ENCODE measurements at regions not wholly inside any gene's neighbourhood (a gene's known extent, or its start where the extent isn't known, plus 50 kb on each side); places are given as distances from the start of the nearest gene placed in this dataset.

GRCh38 chr12:105876396-105876927 is 262.3 kb downstream of the NUAK1 start:
- no peaks in the 10 kb centered on the region for H3K9me3 ChIP-seq (ENCODE audit: low read length)
- intact Hi-C loops (cut with micrococcal nuclease; ENCODE audit: unreplicated experiment) (no loop called here), in situ Hi-C loops (cut with HindIII; ENCODE audit: extremely low pct_ligation_motif_present, low pct_unique_long_range_greater_than_20kb) (no loop called here)
- no TSS peak for BruUV-seq (replicated peaks)
- no peak for ATAC-seq
- POLR2A ChIA-PET, result no interaction called here
- no peaks in the 10 kb centered on the region for H3K79me2 ChIP-seq (ENCODE audit: insufficient read depth, low read length)
- no peak overlapping the region for H3K27ac ChIP-seq (ENCODE audit: extremely low read length, insufficient read depth, low read length)
- no peak overlapping the region for H3K4me2 ChIP-seq (ENCODE audit: low read depth, low read length)
- no peak overlapping the region for H2AFZ ChIP-seq (ENCODE audit: low read length)
- 6% methylated on average over 2 of the region's 2 CpGs for WGBS (ENCODE audit: low lambda C conversion rate)
- no peak for DNase-seq (ENCODE audit: low spot score)
- H4K20me1 ChIP-seq (ENCODE audit: insufficient read depth, low read length), result no peaks in the 10 kb centered on the region
- no peak for FAIRE-seq
- CTCF ChIA-PET (ENCODE audit: low intra/inter-chr PET ratio, low total read pairs), result no interaction called here
- H3K27me3 ChIP-seq (ENCODE audit: control insufficient read depth in 1 of 2, insufficient read depth in 2 of 2, low read length in 2 of 2), result no peaks in the 10 kb centered on the region
- H3K4me3 ChIP-seq (replicated peaks in 1 of 3; ENCODE audit: insufficient read depth in 1 of 3, low read depth in 2 of 3, low read length in 3 of 3), result no peak overlapping the region
- H3K36me3 ChIP-seq (replicated peaks in 1 of 2; ENCODE audit: control insufficient read depth in 1 of 2, insufficient read depth in 2 of 2, low read length in 2 of 2), result no peaks in the 10 kb centered on the region
- no peaks in the 10 kb centered on the region for H3K4me1 ChIP-seq (ENCODE audit: insufficient read depth, low read length)
- H3K9ac ChIP-seq (ENCODE audit: insufficient read depth, low read depth, low read length), result no peak overlapping the region
- TF ChIP-seq MAFK (conservative IDR thresholded peaks at IDR 0.05 in 1 of 2, IDR thresholded peaks at IDR 0.05 in 1 of 2; ENCODE audit: low read length in 2 of 2) (no peak), CENPX (CRISPR knock-in tag; IDR thresholded peaks at IDR 0.05) (no peak), MIXL1 (CRISPR knock-in tag; IDR thresholded peaks at IDR 0.05) (no peak), MED13 (CRISPR knock-in tag; IDR thresholded peaks at IDR 0.05) (no peak)

- Histone ChIP-seq H3K9ac (ENCODE audit: insufficient read depth, low read depth, low read length) (no peak overlapping the region), H4K20me1 (ENCODE audit: insufficient read depth, low read length) (no peaks in the 10 kb centered on the region), H3K36me3 (replicated peaks in 1 of 2; ENCODE audit: control insufficient read depth in 1 of 2, insufficient read depth in 2 of 2, low read length in 2 of 2) (no peaks in the 10 kb centered on the region), H3K4me2 (ENCODE audit: low read depth, low read length) (no peak overlapping the region), H3K9me3 (ENCODE audit: low read length) (no peaks in the 10 kb centered on the region), H2AFZ (ENCODE audit: low read length) (no peak overlapping the region), H3K4me3 (replicated peaks in 1 of 3; ENCODE audit: insufficient read depth in 1 of 3, low read depth in 2 of 3, low read length in 3 of 3) (no peak overlapping the region), H3K27ac (ENCODE audit: extremely low read length, insufficient read depth, low read length) (no peak overlapping the region), H3K79me2 (ENCODE audit: insufficient read depth, low read length) (no peaks in the 10 kb centered on the region), H3K4me1 (ENCODE audit: insufficient read depth, low read length) (no peaks in the 10 kb centered on the region), H3K27me3 (ENCODE audit: control insufficient read depth in 1 of 2, insufficient read depth in 2 of 2, low read length in 2 of 2) (no peaks in the 10 kb centered on the region)
- in situ Hi-C loops (cut with HindIII; ENCODE audit: extremely low pct_ligation_motif_present, low pct_unique_long_range_greater_than_20kb) (no loop called here), intact Hi-C loops (cut with micrococcal nuclease; ENCODE audit: unreplicated experiment) (no loop called here)
- WGBS (ENCODE audit: low lambda C conversion rate), result 35% methylated on average over 3 of the region's 3 CpGs
- FAIRE-seq, result no peak
- no TSS peak for BruUV-seq (replicated peaks)
- POLR2A ChIA-PET, result no interaction called here
- DNase-seq (ENCODE audit: low spot score), result no peak
- no peak for TF ChIP-seq BCL6 (CRISPR knock-in tag; IDR thresholded peaks at IDR 0.05)
- TF ChIP-seq ZFP36L2 (CRISPR knock-in tag; IDR thresholded peaks at IDR 0.05), result no peak
- TF ChIP-seq CC2D1A (CRISPR knock-in tag; IDR thresholded peaks at IDR 0.05), result no peak
- no peak for TF ChIP-seq E2F2 (CRISPR knock-in tag; IDR thresholded peaks at IDR 0.05; ENCODE audit: borderline replicate concordance)
- no peak for ATAC-seq
- CTCF ChIA-PET (ENCODE audit: low intra/inter-chr PET ratio, low total read pairs), result no interaction called here
These were observed 259.8 kb downstream of the NUAK1 start for GRCh38 chr12:105878964-105879363.
